Activated T-helper 17 cell treated with anti-CD3 and anti-CD28 coated beads, Interleukin-2, amount 50 U/mL, for 72 hours (primary cell): ENCODE measurements at regions not wholly inside any gene's neighbourhood (a gene's known extent, or its start where the extent isn't known, plus 50 kb on each side); places are given as distances from the start of the nearest gene placed in this dataset.

Source experiments
- ATAC-seq: fragments of 150-1000 bp; cut with Tn5 transposase; replicated peaks from 2 replicates; pipeline ENCODE4 v1.10.0; 2021; ENCODE audit warnings: mild to moderate bottlenecking, moderate library complexity
- H3K27ac Mint-ChIP-seq: one replicate; pipeline ENCODE4 v1.8.0; 2022; ENCODE audit warnings: mixed read lengths
- H3K27me3 Mint-ChIP-seq: one replicate; pipeline ENCODE4 v1.8.0; 2022; ENCODE audit warnings: mixed read lengths
- H3K36me3 Mint-ChIP-seq: one replicate; pipeline ENCODE4 v1.8.0; 2022; ENCODE audit warnings: low read depth, mild to moderate bottlenecking, mixed read lengths
- H3K4me1 Mint-ChIP-seq: one replicate; pipeline ENCODE4 v1.8.0; 2022; ENCODE audit warnings: mixed read lengths
- H3K4me3 Mint-ChIP-seq: one replicate; pipeline ENCODE4 v1.8.0; 2022; ENCODE audit warnings: mild to moderate bottlenecking, mixed read lengths
- H3K9me3 Mint-ChIP-seq: one replicate; pipeline ENCODE4 v1.8.0; 2022; ENCODE audit warnings: mixed read lengths

DNA sequence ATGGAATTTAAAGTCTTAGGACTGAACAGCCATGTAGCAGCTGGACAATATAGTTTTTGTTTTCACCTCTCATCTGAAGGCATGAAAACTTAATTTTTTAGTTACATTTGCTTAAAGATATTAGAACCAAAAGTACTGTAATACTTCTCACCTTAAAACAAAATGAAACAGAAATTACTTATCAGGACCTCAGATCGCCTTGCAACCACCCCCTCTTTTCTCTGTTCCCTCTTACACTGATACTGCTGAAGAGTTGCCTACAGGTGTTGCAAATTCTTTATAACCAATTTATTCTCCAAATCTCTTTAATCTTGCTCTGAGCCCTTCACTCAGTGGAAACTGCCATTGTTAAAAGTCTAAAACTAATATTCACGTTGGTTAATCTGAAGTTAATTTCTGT, 145.0 kb downstream of the SPCS3 start:
- ATAC-seq, result no peak
- no peak overlapping the region for H3K27ac Mint-ChIP-seq
- H3K27me3 Mint-ChIP-seq, result no peaks in the 10 kb centered on the region
- no peak overlapping the region for H3K4me3 Mint-ChIP-seq
- H3K36me3 Mint-ChIP-seq, result no peaks in the 10 kb centered on the region
- H3K4me1 Mint-ChIP-seq, result no peaks in the 10 kb centered on the region
- peaks cover 19% of the 10 kb centered on the region for H3K9me3 Mint-ChIP-seq

DNA sequence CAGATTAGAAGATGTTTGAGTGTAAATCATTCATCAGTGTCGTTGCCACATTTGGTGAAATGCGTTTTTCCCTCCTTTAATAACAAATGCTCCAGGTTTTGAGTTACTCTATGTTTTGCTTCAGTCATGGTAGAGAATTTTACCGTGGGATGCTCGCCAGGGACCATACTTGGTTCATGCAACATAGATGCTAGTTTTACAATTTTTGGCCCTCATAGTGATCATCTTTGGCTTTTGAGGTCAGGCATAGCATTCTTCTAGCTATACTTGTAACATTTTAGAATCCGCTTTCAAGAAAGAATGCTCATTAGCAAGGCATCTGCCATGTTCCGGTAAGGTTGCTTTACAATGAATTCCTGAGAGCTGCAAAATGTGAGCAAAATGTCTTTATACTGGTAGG, 147.2 kb downstream of the SPCS3 start:
- Mint-ChIP-seq H3K4me1 (no peaks in the 10 kb centered on the region), H3K27ac (no peak overlapping the region), H3K36me3 (no peaks in the 10 kb centered on the region), H3K9me3 (peaks cover 8% of the 10 kb centered on the region), H3K27me3 (no peaks in the 10 kb centered on the region), H3K4me3 (no peak overlapping the region)
- no peak for ATAC-seq

DNA sequence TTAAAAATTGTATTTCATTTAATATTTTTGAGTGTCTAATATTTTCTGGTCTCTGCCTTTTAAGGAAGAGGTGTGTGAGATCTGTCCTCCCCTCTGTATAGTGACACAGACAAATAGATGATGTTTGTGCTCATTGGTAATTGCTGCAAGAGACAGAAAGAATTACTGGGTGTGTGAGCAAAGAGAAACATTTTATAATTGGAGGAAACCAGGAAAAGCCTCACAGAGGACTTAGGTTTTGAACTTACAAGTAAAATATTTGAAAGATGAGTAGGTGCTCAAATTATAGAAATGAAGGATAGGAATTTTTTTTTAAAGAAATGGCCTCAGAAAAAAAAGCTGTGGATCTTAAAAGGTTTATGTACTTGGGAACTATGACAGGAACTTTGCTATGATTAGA, 149.8 kb downstream of the SPCS3 start:
- no peaks in the 10 kb centered on the region for H3K4me1 Mint-ChIP-seq
- no peak overlapping the region for H3K27ac Mint-ChIP-seq
- no peak overlapping the region for H3K4me3 Mint-ChIP-seq
- no peak for ATAC-seq
- H3K36me3 Mint-ChIP-seq, result no peaks in the 10 kb centered on the region
- no peaks in the 10 kb centered on the region for H3K27me3 Mint-ChIP-seq
- H3K9me3 Mint-ChIP-seq, result peaks cover 8% of the 10 kb centered on the region

DNA sequence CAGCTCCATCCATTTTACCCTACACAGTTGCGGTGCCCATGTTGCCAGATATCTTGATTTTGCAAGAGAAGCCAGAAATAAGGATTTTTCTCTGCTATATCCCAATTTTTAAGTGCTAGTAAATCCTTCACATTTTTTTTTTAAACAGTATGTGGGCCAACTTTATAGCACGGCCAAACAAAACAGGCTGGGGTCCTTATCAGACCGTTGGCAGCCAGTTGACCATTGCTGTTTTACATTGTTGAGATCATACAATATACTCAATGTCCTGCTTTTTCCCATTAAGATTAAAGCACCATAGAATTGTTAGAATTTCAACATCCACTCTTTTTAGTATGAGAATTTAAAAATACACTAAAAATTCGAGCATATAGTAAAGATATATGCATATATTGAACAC, 150.9 kb downstream of the SPCS3 start:
- H3K4me1 Mint-ChIP-seq, result no peaks in the 10 kb centered on the region
- H3K27ac Mint-ChIP-seq, result no peak overlapping the region
- no peaks in the 10 kb centered on the region for H3K36me3 Mint-ChIP-seq
- H3K4me3 Mint-ChIP-seq, result no peak overlapping the region
- no peaks in the 10 kb centered on the region for H3K27me3 Mint-ChIP-seq
- ATAC-seq, result no peak
- peaks cover 4% of the 10 kb centered on the region for H3K9me3 Mint-ChIP-seq

DNA sequence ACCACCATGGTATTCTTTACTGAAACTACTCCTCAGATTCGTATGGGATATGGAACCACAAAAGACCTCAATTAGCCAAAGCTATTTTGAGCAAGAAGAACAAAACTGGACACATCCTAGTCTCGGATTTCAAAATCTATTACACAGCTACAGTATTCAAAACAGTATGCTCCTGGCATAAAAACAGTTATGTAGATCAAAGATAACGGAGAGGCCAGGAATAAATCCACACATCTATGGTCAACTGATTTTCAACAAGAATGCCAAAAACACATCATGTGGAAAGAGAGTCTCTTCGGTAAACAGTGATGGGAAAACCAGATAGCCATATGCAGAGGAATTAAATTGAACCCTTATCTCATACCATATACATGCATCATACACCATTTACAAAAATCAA, 155.3 kb downstream of the SPCS3 start:
- no peaks in the 10 kb centered on the region for H3K36me3 Mint-ChIP-seq
- H3K4me1 Mint-ChIP-seq, result no peaks in the 10 kb centered on the region
- H3K27me3 Mint-ChIP-seq, result no peaks in the 10 kb centered on the region
- no peak overlapping the region for H3K27ac Mint-ChIP-seq
- H3K9me3 Mint-ChIP-seq, result peaks cover 15% of the 10 kb centered on the region
- H3K4me3 Mint-ChIP-seq, result no peak overlapping the region
- no peak for ATAC-seq

DNA sequence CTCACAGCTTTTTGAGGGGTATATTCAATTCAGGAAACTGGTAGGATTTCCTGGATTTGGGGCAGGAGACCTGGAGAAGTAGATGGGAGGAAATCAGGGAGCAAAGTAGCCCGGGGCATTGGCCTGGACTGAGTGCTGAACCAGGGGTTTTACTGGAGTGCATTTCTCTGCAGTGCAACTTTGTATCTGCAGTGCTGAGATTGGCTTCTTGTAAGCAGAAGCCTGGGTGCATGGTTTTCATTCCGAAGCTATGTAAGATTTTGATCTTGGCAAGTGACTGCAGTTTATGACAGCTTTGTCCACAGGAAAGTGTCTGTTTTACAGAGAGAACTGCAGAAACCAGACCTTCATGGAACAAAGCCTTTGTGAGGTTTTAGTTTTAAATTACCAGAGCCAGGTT, 158.3 kb downstream of the SPCS3 start:
- Mint-ChIP-seq H3K27me3 (no peaks in the 10 kb centered on the region), H3K4me1 (no peaks in the 10 kb centered on the region), H3K27ac (no peak overlapping the region), H3K4me3 (no peak overlapping the region), H3K36me3 (no peaks in the 10 kb centered on the region), H3K9me3 (peaks cover 15% of the 10 kb centered on the region)
- no peak for ATAC-seq

DNA sequence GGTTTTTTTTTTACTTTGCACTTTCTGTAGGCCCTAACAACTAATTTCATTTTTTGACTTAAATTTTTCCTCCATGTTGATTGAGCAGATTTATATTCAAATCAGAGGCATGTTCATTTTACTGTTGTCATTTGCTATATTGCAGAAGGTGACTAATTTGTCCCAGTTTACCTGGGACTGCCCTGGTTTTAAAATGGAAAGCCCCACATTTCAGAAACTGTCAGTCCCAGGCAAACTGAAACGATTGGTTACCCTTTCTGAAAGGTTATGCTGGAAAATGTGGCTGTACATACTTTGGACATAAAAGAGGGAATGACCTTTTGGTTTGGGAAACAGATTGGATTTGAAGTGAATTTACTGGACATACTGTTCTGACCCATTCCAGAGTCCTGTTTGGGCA, 160.0 kb downstream of the SPCS3 start:
- peak; percentile 37 for ATAC-seq
- no peaks in the 10 kb centered on the region for H3K4me1 Mint-ChIP-seq
- no peak overlapping the region for H3K4me3 Mint-ChIP-seq
- H3K27me3 Mint-ChIP-seq, result no peaks in the 10 kb centered on the region
- H3K27ac Mint-ChIP-seq, result peak overlapping the region; percentile 60
- no peaks in the 10 kb centered on the region for H3K36me3 Mint-ChIP-seq
- H3K9me3 Mint-ChIP-seq, result peaks cover 11% of the 10 kb centered on the region

DNA sequence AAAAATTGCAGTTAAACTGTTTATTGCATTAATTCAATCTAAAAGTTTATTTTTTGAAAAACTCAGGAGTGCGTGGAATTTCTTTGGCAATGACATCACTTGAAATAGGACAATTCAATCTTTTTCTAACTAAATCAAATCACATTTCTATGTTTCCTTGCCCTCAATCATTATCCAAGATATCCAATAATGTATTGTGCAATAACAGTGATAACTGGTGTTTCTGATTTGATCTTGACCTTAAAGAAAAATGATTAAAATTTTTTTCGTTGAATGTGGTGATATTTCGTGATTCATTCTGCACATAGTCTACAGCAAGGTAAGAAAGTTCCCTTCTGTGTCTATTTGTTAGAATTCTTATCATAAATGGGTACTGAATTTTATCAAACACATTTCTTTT, 163.2 kb downstream of the SPCS3 start:
- H3K36me3 Mint-ChIP-seq, result no peaks in the 10 kb centered on the region
- no peak for ATAC-seq
- H3K4me3 Mint-ChIP-seq, result no peak overlapping the region
- no peaks in the 10 kb centered on the region for H3K4me1 Mint-ChIP-seq
- peaks cover 11% of the 10 kb centered on the region for H3K9me3 Mint-ChIP-seq
- H3K27me3 Mint-ChIP-seq, result no peaks in the 10 kb centered on the region
- no peak overlapping the region for H3K27ac Mint-ChIP-seq

DNA sequence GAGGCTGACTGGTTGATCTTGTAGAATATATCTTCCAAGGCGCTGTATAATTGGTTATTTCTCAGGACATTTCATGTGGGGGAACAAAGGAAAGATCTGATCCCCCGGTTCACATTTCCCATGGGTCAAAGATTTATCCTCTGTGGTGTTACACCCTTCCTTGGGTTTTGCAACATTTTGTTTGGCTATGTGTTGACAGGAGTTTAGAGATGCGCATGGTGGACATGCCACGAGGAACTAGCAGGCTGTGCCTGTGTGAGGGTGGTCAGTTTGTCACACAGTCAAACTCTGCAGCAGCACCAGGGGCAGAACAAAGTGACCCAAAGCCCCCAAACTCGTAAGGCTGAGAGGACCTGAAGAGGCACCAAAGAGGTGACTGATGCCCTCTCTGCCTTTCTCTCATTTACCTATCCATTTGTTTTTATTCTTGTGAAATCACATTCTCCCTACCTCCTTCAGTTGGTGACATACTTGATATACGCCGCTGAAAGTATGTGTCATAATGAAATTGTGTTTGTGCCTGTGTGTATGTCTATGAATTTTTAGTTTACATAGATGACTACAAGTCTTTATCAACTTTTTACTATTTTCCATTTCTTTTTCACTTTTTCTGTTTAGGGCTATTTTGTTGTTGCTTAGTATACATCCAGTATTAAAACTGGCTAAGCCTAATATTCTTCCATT, 164.7 kb downstream of the SPCS3 start:
- Mint-ChIP-seq H3K4me3 (no peak overlapping the region), H3K36me3 (no peaks in the 10 kb centered on the region), H3K4me1 (no peaks in the 10 kb centered on the region), H3K9me3 (peaks cover 1% of the 10 kb centered on the region), H3K27me3 (no peaks in the 10 kb centered on the region), H3K27ac (no peak overlapping the region)
- no peak for ATAC-seq

DNA sequence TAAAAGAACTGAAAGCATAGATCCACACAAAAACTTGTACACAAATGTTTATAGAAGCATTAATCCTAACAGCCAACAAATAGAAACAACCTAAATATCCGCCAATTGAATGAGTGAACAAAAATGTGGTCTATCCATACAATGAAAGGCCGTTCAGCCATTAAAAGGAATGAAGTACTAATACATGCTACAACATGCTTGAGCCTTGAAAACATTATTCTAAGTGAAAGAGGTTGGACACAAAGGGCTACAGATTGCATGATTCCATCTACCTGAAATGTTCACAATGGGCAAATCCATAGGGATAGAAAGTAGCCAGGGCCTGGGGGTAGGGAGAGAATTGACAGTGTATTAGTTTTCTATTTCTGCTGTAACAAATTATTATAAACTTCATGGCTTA, 169.2 kb downstream of the SPCS3 start:
- Mint-ChIP-seq H3K27me3 (no peaks in the 10 kb centered on the region), H3K9me3 (no peaks in the 10 kb centered on the region), H3K36me3 (no peaks in the 10 kb centered on the region), H3K4me1 (no peaks in the 10 kb centered on the region), H3K4me3 (no peak overlapping the region), H3K27ac (no peak overlapping the region)
- no peak for ATAC-seq

DNA sequence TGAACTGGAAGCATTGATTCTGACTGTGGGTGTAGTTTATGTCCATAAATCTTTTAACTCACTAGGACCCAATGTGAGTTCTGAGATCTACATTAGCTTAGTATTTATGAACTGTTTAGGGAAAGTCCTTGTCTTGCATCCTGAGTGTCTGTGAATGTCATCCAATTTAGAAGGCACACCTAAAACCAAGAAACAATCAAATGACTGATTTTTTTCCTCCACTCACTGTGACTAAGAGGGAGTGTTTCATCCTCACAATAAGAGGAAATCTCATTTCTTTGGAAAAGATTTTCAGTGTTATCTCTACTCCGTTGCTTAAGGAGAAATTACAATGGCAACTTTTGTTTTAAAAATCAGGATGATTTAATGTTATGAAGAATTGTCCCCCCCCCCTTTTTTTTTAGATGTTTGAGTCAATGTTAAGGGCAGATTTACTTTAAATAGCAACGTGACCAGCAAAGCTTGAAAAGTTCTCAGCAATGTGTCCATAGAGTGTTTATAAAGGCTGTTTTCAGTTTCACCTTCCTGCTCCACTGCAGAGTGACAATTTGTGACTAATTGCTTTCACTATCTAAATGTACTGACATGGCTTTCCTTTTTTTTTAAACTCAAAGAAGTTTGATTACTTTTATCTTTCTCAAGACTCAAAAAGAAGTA, 173.0 kb downstream of the SPCS3 start:
- peak; percentile 45 for ATAC-seq
- H3K36me3 Mint-ChIP-seq, result no peaks in the 10 kb centered on the region
- H3K4me1 Mint-ChIP-seq, result no peaks in the 10 kb centered on the region
- H3K27me3 Mint-ChIP-seq, result no peaks in the 10 kb centered on the region
- H3K9me3 Mint-ChIP-seq, result no peaks in the 10 kb centered on the region
- no peak overlapping the region for H3K27ac Mint-ChIP-seq
- H3K4me3 Mint-ChIP-seq, result no peak overlapping the region

DNA sequence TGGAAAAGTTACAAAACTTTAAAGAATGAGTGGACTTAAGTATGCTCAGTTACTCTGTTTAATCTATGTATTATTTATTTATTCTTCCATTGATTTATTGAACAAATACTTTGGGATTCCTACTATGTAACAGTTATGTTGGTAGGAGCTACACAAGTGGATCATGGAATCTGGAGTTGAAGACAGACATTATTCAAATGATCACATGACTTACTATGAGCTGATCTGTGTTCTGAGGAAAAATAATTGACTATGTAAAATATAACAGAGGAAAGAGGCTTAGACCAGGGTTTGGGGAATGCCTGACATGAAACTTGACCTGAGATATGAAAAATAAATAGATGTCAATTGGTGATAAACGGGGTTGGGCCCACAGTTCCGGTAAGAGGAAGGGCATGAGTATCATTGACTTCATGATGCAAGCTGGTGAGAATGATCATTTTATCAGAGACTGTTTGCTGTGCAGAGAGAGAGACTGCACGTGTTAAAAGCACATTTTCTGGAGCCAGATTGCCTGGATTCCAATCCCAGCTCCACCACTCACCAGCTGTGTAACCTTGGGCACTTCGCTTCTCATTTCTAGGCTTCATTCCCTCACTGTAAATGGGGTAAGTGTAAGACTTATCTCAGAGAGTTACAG, 179.0 kb downstream of the SPCS3 start:
- Mint-ChIP-seq H3K4me3 (no peak overlapping the region), H3K27ac (no peak overlapping the region), H3K4me1 (no peaks in the 10 kb centered on the region), H3K27me3 (no peaks in the 10 kb centered on the region), H3K9me3 (no peaks in the 10 kb centered on the region), H3K36me3 (no peaks in the 10 kb centered on the region)
- no peak for ATAC-seq

DNA sequence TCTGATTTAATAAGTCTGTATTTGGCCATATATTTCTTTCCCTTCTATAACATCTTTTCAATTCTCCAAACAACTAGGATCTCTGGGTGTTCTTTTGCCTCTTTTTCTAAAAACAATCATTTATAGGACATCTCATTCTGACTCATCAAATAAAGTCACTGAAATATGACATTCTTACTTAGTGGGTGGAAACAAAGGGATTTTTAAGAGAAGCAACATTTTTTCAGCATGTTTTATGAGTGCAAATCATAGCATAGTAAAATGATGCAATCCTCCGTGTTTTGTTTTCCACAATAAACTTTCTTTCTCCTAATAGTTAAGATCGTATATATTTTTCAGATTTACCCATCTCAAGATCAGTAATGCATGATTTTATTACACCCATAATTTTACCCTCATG, 179.8 kb downstream of the SPCS3 start:
- ATAC-seq, result no peak
- no peaks in the 10 kb centered on the region for H3K4me1 Mint-ChIP-seq
- no peak overlapping the region for H3K4me3 Mint-ChIP-seq
- no peaks in the 10 kb centered on the region for H3K27me3 Mint-ChIP-seq
- no peak overlapping the region for H3K27ac Mint-ChIP-seq
- H3K9me3 Mint-ChIP-seq, result no peaks in the 10 kb centered on the region
- no peaks in the 10 kb centered on the region for H3K36me3 Mint-ChIP-seq

DNA sequence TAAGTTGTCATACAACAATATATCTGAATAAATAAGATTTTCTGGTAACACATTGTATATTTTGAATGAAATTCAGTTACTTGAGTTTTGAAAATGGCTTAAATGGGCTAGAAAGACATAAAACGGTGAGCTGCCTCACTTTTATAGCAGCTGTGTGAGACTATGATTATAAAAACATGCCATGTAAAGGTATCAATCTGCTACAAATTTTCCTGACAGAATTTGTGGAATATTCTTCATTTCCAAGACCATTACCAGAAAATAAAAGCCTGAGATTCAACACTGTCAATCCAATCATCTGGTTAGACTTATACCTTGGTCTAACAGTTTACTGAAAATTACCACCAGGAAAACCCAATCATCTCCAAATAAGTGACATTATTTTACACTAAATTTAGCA, 181.1 kb downstream of the SPCS3 start:
- Mint-ChIP-seq H3K27me3 (no peaks in the 10 kb centered on the region), H3K27ac (no peak overlapping the region), H3K4me1 (no peaks in the 10 kb centered on the region), H3K4me3 (no peak overlapping the region), H3K9me3 (peaks cover 4% of the 10 kb centered on the region), H3K36me3 (no peaks in the 10 kb centered on the region)
- no peak for ATAC-seq

DNA sequence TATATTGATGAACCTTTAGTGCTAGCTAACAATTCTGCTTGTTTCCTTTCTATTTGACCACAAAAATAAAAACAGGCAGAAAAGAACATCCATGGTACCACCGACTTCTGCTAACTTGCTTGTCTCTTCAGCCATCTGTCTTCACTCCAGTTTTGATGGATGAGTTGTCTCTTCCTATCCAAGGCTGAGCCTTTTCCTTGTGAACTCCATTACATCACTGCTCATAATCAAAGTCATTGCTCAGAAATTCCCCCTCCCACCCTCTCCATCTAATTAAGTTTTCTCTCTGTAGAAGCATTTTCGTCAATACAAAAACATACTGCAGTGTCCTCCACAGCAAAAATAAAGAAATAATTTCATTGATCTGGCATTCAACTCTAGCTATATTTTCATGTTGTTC, 184.4 kb downstream of the SPCS3 start:
- Mint-ChIP-seq H3K27me3 (no peaks in the 10 kb centered on the region), H3K36me3 (no peaks in the 10 kb centered on the region), H3K4me1 (no peaks in the 10 kb centered on the region), H3K27ac (no peak overlapping the region), H3K9me3 (peaks cover 4% of the 10 kb centered on the region), H3K4me3 (no peak overlapping the region)
- ATAC-seq, result no peak
